HG03432 (cell line): ENCODE measurements at regions not wholly inside any gene's neighbourhood (a gene's known extent, or its start where the extent isn't known, plus 50 kb on each side); places are given as distances from the start of the nearest gene placed in this dataset.
"Not testable (repeated sequence)": the region's sequence is repeated elsewhere in the genome, so short reads cannot be mapped to it uniquely, and the experiment has no call there.

Experiments
- ATAC-seq: cut with Tn5 transposase; IDR thresholded peaks from one replicate; pipeline ENCODE4 v1.9.1; 2021; ENCODE audit warnings: mild to moderate bottlenecking, moderate library complexity; ENCODE audit not compliant: unreplicated experiment

- not testable (repeated sequence) for ATAC-seq
These were observed 171.8 kb downstream of the ATP6V0E2 start for GRCh38 chr7:150045596-150045995.

DNA sequence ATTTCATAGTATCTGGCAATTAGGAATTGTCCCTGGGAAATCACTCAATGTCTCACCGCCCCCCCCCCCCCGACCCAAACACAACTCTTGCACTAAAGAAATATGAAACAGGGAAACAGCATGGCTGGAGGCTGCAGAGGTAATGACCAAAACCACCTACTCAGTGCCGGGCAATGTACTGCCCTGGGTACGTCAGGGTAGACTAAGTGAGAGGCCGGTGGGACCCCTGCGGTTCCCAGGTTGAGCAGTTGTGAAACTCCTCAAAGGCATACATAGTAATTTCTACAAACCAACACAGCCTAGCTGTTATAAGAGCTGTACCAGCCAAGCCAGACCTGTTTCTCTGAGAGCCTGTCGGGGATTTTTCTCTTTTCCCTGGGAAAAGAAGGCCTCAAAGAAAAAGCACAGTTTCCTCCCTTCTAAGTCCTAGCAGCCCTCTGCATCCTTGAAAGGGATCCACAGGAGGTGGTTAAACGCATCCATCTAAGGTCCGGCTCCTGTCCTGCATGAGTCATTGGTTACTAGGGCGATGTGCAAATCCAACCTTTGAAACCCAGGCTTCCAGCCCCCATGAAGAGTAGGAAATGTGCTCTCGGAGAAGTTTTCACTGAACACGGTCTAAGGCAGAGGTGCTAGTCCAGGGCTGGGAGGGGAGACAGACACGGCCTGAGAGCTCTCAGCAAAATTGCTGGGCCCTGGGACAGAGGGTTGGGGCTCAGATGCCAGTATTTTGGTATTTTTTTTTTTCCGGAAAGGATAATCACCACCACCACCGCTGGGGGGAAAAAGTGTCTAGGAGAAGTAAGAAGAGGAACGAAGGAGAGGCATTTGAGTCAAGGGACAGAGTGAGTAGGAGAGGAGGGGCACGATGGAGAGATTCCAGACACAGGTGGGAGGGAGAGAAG, 172.8 kb downstream of the ATP6V0E2 start:
- ATAC-seq: not testable (repeated sequence)

DNA sequence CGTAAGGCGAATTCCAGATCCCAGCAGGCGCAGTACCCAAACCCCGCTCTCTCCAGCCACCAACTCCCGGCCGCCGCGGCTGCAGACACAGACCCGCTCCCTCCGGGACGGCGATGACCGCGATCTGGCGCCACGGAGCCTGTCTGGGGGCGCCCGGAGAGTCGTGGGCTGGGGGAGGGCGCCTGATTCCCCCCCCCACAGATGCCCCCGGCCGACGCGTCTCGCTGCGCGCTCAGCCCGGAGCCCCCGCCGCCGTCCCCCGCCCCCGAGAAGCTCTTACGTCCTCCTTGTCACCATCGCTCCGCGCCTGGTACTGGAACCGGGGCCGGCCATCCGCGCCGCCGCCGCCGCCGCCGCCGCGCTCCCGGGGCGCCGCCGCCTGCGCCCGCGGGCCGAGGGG, 173.6 kb downstream of the ATP6V0E2 start:
- not testable (repeated sequence) for ATAC-seq

GRCh38 chr7:150047772-150048171, 174.0 kb downstream of the ATP6V0E2 start:
- not testable (repeated sequence) for ATAC-seq

GRCh38 chr7:150048244-150049011, 174.7 kb downstream of the ATP6V0E2 start:
- ATAC-seq: not testable (repeated sequence)

- not testable (repeated sequence) for ATAC-seq
These were observed 175.4 kb downstream of the ATP6V0E2 start for GRCh38 chr7:150049012-150049655.

GRCh38 chr7:150053396-150053795, 179.6 kb downstream of the ATP6V0E2 start:
- not testable (repeated sequence) for ATAC-seq

GRCh38 chr7:150054242-150054641, 180.5 kb downstream of the ATP6V0E2 start:
- not testable (repeated sequence) for ATAC-seq

DNA sequence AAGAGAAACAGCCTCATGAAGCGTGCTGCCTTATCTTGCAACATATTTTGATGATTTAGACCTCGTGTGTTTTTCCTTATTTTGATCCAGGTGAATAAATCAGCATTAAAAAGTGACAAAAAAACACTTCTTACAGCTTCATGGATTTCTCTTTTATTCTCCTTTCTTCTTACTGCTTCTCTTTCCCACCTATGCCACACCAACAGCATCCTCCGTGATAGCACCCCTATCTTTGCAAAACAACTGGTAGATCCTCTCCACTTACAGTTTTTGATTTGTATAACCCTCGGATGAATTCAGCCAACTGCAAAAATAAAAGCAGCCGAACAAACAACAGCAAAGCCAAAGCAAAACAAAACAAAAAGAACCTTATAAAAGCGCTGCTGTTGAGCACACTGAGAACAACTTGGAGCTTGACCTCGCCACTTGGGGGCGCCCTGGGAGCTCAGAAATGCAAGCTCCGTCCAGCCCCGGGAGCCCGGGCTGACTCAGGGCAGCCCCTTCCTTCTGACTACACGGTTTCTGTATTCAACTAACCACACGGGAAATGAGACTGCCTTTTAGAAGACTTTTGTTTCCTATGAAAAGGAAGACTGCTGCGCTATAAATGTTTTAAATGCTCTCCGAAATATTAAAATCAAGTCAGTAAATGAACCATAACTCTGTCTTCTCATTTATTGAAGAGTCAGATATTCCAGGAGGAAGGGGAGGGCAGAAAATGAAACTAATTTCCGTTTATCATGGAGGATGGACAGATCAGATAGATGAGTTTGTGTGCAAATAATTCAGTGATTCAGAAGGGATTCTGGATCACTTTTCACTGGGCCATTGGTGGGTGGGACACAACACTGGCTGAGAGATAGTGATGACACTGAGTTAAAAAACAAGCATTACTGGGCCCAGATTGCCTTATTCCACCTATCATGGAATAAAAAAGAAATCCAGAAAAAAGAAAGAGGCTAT, 186.8 kb downstream of the ATP6V0E2 start:
- ATAC-seq: peak; percentile 100

GRCh38 chr7:150063195-150063594, 189.4 kb downstream of the ATP6V0E2 start:
- ATAC-seq: not testable (repeated sequence)

- not testable (repeated sequence) for ATAC-seq
These were observed 196.0 kb downstream of the ATP6V0E2 start for GRCh38 chr7:150069555-150070313.

GRCh38 chr7:150077543-150077942, 203.8 kb downstream of the ATP6V0E2 start:
- ATAC-seq: not testable (repeated sequence)

GRCh38 chr7:150081865-150082264, 208.1 kb downstream of the ATP6V0E2 start:
- ATAC-seq: not testable (repeated sequence)

DNA sequence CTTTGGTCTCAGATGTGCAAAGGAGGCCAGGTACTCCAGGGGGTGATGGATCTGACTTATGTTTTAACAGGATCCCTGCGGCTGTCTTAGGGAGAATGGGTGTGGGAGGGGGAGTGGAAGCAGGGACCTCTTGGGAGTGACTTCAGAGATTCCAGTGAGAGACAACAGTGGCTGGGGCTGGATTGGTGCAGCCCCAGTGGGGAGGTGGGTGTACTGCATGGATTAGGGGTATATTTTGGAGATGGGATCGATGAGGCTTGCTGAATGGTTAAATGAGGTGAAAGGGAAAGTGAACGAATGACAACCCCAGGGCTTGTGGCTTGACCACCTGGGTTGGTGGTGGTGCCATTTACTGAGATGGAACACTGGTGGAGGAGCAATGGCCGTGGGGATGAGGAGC, 211.0 kb downstream of the ATP6V0E2 start:
- not testable (repeated sequence) for ATAC-seq

GRCh38 chr7:150087478-150087877, 213.7 kb downstream of the ATP6V0E2 start:
- ATAC-seq: not testable (repeated sequence)

DNA sequence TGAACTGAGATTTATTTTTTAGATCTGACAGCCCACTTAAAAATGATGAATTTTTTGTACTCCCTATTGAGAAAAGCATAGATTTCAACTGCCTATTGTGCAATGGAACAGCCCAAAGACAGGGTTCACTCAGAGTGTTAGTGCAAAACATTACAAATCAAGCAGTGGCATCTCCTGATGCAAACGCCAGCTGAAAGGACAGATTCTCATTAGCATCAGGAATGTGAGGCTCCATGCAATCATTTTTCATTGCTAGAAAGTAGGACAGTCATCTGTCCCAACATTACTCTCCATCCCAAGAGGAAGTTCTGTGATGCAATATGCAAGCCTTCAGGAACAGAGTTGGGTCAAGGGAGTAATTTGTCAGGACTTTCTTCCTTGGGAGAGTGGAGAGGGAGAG, 215.4 kb downstream of the ATP6V0E2 start:
- ATAC-seq: not testable (repeated sequence)

DNA sequence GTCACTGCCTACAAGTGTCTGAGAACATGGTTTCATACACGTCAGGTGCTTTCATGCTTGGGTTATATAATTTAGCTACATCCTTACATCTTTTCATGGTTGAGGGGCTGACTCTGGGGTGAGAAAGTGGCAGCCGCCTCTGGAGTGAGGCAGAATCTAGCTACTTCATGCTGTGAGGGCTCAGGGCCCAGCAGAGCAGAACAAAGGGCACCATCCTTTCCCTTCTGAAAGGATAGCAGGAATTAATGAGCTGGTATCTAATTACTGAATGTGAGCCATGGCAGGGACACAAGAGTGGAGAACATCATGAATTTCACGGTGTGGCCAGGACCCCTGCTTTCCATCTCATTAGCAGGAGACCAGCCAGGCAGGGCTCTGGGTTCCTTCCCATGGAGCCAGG, 217.0 kb downstream of the ATP6V0E2 start:
- ATAC-seq: not testable (repeated sequence)

DNA sequence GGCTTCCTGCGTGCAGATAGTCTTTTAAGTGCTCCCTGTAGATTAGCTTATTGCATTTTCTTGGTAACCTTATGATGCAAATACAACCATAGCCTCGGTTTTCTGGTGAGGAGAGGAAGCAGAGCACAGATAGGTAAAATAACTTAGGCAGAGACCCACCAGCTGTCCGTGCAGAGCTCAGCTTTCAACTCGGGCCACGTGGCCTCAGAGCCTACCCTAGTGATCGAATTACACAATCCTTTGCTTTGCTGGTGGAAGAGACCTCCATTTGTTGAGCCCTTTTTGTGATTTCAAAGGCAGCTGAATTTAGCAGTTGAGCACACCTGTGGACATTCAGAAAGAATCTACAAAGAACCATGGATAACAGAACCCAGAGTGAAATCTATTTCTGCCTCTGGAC, 220.1 kb downstream of the ATP6V0E2 start:
- ATAC-seq: not testable (repeated sequence)
